SH-SY5Y (cell line): ENCODE measurements at regions not wholly inside any gene's neighbourhood (a gene's known extent, or its start where the extent isn't known, plus 50 kb on each side); places are given as distances from the start of the nearest gene placed in this dataset.

Experiments used
- GATA2 ChIP-seq: IDR thresholded peaks from 2 replicates; pipeline ENCODE4 v1.6.1; 2011; ENCODE audit warnings: mild to moderate bottlenecking, low read depth, low read length
- GATA3 ChIP-seq: IDR thresholded peaks from 2 replicates; pipeline ENCODE4 v1.6.1; 2011; ENCODE audit warnings: low read depth, mild to moderate bottlenecking, low read length, moderate library complexity

GRCh38 chr7:153832160-153832559, 220.0 kb upstream of the DPP6 start:
- TF ChIP-seq GATA2 (no peak), GATA3 (no peak)
